GM23248 (cell line): ENCODE measurements at regions not wholly inside any gene's neighbourhood (a gene's known extent, or its start where the extent isn't known, plus 50 kb on each side); places are given as distances from the start of the nearest gene placed in this dataset.

Source experiments
- DNase-seq: peaks from one replicate; pipeline ENCODE4 v3.0.0-alpha.2; 2015
- H2AFZ ChIP-seq: fragments of 200-600 bp; sonication (generic); 2 replicates; pipeline ENCODE4 v1.6.1; 2016; ENCODE audit warnings: antibody characterized with exemption
- H3F3A ChIP-seq: fragments of 200-600 bp; sonication (generic); 2 replicates; pipeline ENCODE4 v1.6.1; 2016; ENCODE audit warnings: mild to moderate bottlenecking, antibody characterized with exemption, mixed run types; ENCODE audit not compliant: insufficient read depth
- H3K27ac ChIP-seq: fragments of 200-600 bp; sonication (generic); 2 replicates; pipeline ENCODE4 v1.5.1; 2016; ENCODE audit warnings: mild to moderate bottlenecking
- H3K27me3 ChIP-seq: fragments of 200-600 bp; sonication (generic); replicated peaks from 2 replicates; pipeline ENCODE4 v1.6.1; 2016; ENCODE audit warnings: mild to moderate bottlenecking; ENCODE audit not compliant: insufficient read depth
- H3K36me3 ChIP-seq: fragments of 200-600 bp; sonication (generic); 2 replicates; pipeline ENCODE4 v1.6.1; 2016; ENCODE audit warnings: low read depth, mild to moderate bottlenecking
- H3K4me1 ChIP-seq: fragments of 200-600 bp; sonication (generic); 2 replicates; pipeline ENCODE4 v1.6.1; 2016; ENCODE audit warnings: mild to moderate bottlenecking; ENCODE audit not compliant: insufficient read depth
- H3K4me2 ChIP-seq: fragments of 200-600 bp; sonication (generic); one replicate; pipeline ENCODE4 v1.6.1; 2016; ENCODE audit warnings: mild to moderate bottlenecking; ENCODE audit not compliant: unreplicated experiment
- H3K4me3 ChIP-seq: fragments of 200-600 bp; sonication (generic); 2 replicates; pipeline ENCODE4 v1.5.1; 2016; ENCODE audit warnings: mild to moderate bottlenecking
- H3K79me2 ChIP-seq: fragments of 200-600 bp; sonication (generic); 2 replicates; pipeline ENCODE4 v1.6.1; 2016; ENCODE audit warnings: mild to moderate bottlenecking; ENCODE audit not compliant: insufficient read depth
- H3K9ac ChIP-seq: fragments of 200-600 bp; sonication (generic); 2 replicates; pipeline ENCODE4 v1.6.1; 2016; ENCODE audit warnings: mild to moderate bottlenecking
- H3K9me2 ChIP-seq: fragments of 200-600 bp; sonication (generic); 2 replicates; pipeline ENCODE4 v1.6.1; 2016; ENCODE audit warnings: mixed run types, mild to moderate bottlenecking, moderate library complexity; ENCODE audit not compliant: insufficient read depth
- H3K9me3 ChIP-seq: fragments of 200-600 bp; sonication (generic); one replicate; pipeline ENCODE4 v1.6.1; 2017; ENCODE audit warnings: low read depth
- H4K20me1 ChIP-seq: fragments of 200-600 bp; sonication (generic); 2 replicates; pipeline ENCODE4 v1.6.0; 2016; ENCODE audit not compliant: insufficient read depth
- EZH2 ChIP-seq: fragments of 200-600 bp; sonication (generic); IDR thresholded peaks from 2 replicates; pipeline ENCODE4 v1.6.1; 2018; ENCODE audit warnings: antibody characterized with exemption, mild to moderate bottlenecking; ENCODE audit not compliant: insufficient read depth, poor library complexity, severe bottlenecking
- EZH2phosphoT487 ChIP-seq: fragments of 200-600 bp; sonication (generic); IDR thresholded peaks from 2 replicates; pipeline ENCODE4 v1.6.1; 2018; ENCODE audit warnings: antibody characterized with exemption, moderate library complexity, mild to moderate bottlenecking, low read depth; ENCODE audit not compliant: insufficient read depth
- WGBS, 2 experiments: methylation state at CpG; one replicate each; pipeline ENCODE4 v1.1.6; 2015 to 2017; ENCODE audit warnings: low lambda C conversion rate in 2 of 2, low coverage in 1 of 2; ENCODE audit errors: missing lambda C conversion rate in 2 of 2; 5-methylcytosine and 5-hydroxymethylcytosine counted together
- in situ Hi-C: fragments of 300-500 bp; cut with MboI; formaldehyde crosslinking; loops from 2 replicates; pipeline ENCODE4 v1.15.0; 2020

DNA sequence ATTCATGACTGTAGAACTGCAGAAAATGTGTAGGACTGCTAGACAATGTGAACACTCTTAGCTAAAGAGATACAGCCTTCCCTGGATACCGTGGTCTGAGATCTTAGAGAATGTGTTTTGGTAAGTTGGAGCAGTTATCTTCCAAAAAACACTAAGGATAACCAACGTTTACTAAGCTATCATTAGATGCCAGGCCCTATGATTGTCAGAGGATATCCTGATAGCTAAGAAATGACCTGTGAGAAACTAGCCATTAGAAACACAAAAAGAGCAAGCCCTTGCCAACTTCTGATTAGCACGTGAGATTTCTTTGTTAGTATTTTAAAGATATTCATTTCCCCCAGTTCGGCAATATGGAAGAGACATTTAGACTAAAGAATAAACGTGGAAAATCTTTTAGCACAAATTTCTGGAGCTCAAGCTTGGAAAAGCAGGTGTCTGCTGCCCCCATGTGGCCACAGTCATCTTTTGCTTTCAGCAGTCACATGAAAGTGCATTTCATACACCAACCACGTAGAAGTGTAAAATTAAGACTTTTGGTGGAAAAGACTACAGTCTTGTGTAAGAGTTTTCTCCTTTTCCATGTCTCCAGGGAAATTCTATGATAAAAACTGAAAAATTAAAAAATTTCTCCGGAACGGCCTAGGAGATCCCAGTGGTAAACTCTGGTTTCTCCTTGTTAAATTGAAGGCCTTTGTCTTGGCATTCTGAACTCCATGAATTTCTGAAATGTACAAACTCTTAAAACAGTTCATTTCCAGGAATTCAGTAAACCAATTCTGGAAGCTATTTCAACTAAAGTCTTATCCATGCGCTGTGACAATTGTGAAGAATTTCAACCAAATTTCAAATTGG is 136.4 kb downstream of the ZNF674 start:
- in situ Hi-C loops: loop anchor here (25.0 kb wide), 1 partner anchor 1071 kb away; no protein-coding TSS in a partner anchor
- no peaks in the 10 kb centered on the region for H4K20me1 ChIP-seq
- H3K4me1 ChIP-seq: peaks cover 9% of the 10 kb centered on the region; the same call in 1 of the 2 replicates
- no peaks in the 10 kb centered on the region for H3K9me3 ChIP-seq
- H3F3A ChIP-seq: no peaks in the 10 kb centered on the region
- H2AFZ ChIP-seq: peak overlapping the region; percentile 69
- no peak overlapping the region for H3K9ac ChIP-seq
- TF ChIP-seq EZH2 (no peak), EZH2phosphoT487 (no peak)
- H3K27ac ChIP-seq: no peak overlapping the region
- 25 to 27% methylated on average over 9 of the region's 9 CpGs for WGBS, 2 experiments
- no peaks in the 10 kb centered on the region for H3K9me2 ChIP-seq
- no peaks in the 10 kb centered on the region for H3K27me3 ChIP-seq
- H3K4me3 ChIP-seq: no peak overlapping the region
- no peaks in the 10 kb centered on the region for H3K36me3 ChIP-seq
- H3K79me2 ChIP-seq: no peaks in the 10 kb centered on the region
- DNase-seq: peak; percentile 68
- H3K4me2 ChIP-seq: no peak overlapping the region

DNA sequence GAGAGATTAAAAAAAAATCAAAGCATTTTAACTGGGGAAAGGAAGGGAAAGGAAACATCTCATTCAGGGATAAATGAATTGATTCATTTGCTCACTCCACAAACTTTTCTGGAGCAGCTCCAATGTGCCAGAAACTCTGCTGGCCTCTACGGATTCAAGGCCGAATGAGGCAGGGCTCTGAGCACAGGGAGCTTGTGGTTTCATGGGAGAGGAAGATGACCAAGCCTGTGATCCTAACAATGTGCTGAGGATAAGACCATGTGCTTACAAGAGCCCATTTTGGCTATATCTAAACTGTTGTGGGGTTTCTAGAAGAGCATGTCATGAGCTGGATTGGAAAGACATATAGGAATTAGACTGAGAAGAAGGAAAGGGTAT is 137.5 kb downstream of the ZNF674 start:
- 9 to 17% methylated on average over 2 of the region's 2 CpGs for WGBS, 2 experiments
- Histone ChIP-seq H3K4me3 (no peak overlapping the region), H3K9ac (no peak overlapping the region), H3F3A (no peaks in the 10 kb centered on the region), H3K27ac (no peak overlapping the region), H4K20me1 (no peaks in the 10 kb centered on the region), H3K79me2 (no peaks in the 10 kb centered on the region), H3K9me3 (no peaks in the 10 kb centered on the region), H3K9me2 (no peaks in the 10 kb centered on the region), H3K27me3 (no peaks in the 10 kb centered on the region), H3K4me2 (no peak overlapping the region), H3K4me1 (peaks cover 9% of the 10 kb centered on the region; the same call in 1 of the 2 replicates), H3K36me3 (no peaks in the 10 kb centered on the region), H2AFZ (peak overlapping the region; percentile 47)
- in situ Hi-C loops: loop anchor here (25.0 kb wide), 1 partner anchor 1070 kb away; no protein-coding TSS in a partner anchor
- DNase-seq: peak; percentile 44
- no peak for TF ChIP-seq EZH2phosphoT487

DNA sequence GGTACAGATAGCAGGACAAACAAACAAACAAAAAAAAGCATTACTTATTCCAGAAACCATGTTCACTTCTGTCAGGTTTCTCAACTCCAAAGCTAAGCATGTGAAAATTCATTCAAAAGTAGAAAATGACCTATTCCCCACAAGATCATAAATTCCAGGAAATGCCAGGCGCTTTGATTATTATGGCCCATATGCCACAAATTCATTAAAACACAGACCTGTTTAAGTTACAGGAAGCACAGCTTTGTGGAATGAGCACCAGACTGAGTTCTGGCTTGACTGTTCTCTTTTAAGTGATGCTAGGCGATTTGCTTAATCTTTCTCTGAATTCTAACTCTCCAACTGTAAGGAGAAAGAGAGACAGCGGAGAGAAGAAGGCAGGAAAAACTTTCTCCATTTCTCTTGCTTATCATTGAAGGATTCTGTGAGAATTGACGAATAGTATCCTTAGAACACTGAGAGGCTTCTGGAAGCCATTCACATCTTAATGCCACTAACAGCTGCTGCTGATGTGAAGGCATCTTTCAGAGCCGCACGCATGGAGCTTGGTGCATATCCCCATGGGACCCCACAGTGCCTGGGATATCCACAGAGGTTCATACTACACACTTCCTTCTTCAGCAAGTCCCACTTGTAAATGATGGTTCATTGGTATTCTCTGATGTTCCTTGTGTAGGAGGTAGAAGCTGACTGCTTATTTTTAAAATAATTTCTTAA is 138.0 kb downstream of the ZNF674 start:
- Histone ChIP-seq H3F3A (no peaks in the 10 kb centered on the region), H3K27ac (no peak overlapping the region), H3K4me2 (no peak overlapping the region), H3K9me3 (no peaks in the 10 kb centered on the region), H3K9ac (no peak overlapping the region), H3K4me1 (peaks cover 9% of the 10 kb centered on the region; the same call in 1 of the 2 replicates), H3K36me3 (no peaks in the 10 kb centered on the region), H3K79me2 (no peaks in the 10 kb centered on the region), H4K20me1 (no peaks in the 10 kb centered on the region), H2AFZ (peak overlapping the region; percentile 47), H3K27me3 (no peaks in the 10 kb centered on the region), H3K9me2 (no peaks in the 10 kb centered on the region), H3K4me3 (no peak overlapping the region)
- DNase-seq: peak; percentile 13
- WGBS, 2 experiments: 74 to 87% methylated on average over 6 of the region's 6 CpGs
- in situ Hi-C loops: loop anchor here (25.0 kb wide), 1 partner anchor 1070 kb away; no protein-coding TSS in a partner anchor
- TF ChIP-seq EZH2 (no peak), EZH2phosphoT487 (no peak)

DNA sequence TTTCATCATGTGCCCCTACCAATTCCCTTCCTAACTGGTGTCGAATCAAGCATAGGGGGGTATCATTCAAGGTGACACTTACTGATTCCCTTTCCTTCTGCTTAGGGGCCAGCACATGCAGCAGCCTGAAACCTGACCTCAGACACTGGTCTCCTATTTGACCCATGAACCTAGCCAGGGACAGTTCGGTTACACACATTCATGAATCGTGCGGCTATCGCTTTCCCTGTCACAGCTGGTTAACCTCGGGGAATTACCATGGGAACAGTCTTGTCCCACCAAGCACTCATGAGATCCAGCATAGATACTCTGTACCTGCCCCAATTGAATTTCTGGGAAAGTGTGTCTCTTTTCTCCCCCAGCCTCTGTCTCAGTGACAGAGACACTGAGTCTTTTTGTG is 140.4 kb downstream of the ZNF674 start:
- H3K9me2 ChIP-seq: no peaks in the 10 kb centered on the region
- no peaks in the 10 kb centered on the region for H3K9me3 ChIP-seq
- H3K4me1 ChIP-seq: peaks cover 9% of the 10 kb centered on the region; the same call in 1 of the 2 replicates
- no peak overlapping the region for H2AFZ ChIP-seq
- H3K9ac ChIP-seq: no peak overlapping the region
- WGBS, 2 experiments: 89 to 93% methylated on average over 5 to 6 of the region's 6 CpGs
- no peaks in the 10 kb centered on the region for H3K36me3 ChIP-seq
- no peak for DNase-seq
- no peak overlapping the region for H3K27ac ChIP-seq
- no peaks in the 10 kb centered on the region for H3F3A ChIP-seq
- no peaks in the 10 kb centered on the region for H3K27me3 ChIP-seq
- no peaks in the 10 kb centered on the region for H3K79me2 ChIP-seq
- H3K4me3 ChIP-seq: no peak overlapping the region
- no peak for TF ChIP-seq EZH2phosphoT487
- no peak for TF ChIP-seq EZH2
- in situ Hi-C loops: loop anchor here (25.0 kb wide), 1 partner anchor 1067 kb away; no protein-coding TSS in a partner anchor
- H4K20me1 ChIP-seq: no peaks in the 10 kb centered on the region
- no peak overlapping the region for H3K4me2 ChIP-seq
